GM19023 (cell line): ENCODE measurements at regions not wholly inside any gene's neighbourhood (a gene's known extent, or its start where the extent isn't known, plus 50 kb on each side); places are given as distances from the start of the nearest gene placed in this dataset.
"Not testable (repeated sequence)": the region's sequence is repeated elsewhere in the genome, so short reads cannot be mapped to it uniquely, and the experiment has no call there.

Source experiments
- ATAC-seq: cut with Tn5 transposase; IDR thresholded peaks from one replicate; pipeline ENCODE4 v1.9.1; 2021; ENCODE audit warnings: mild to moderate bottlenecking, moderate library complexity; ENCODE audit not compliant: unreplicated experiment

GRCh38 chr14:84282618-84283017 is 1247.3 kb upstream of the FLRT2 start:
- ATAC-seq: no peak

- no peak for ATAC-seq
These were observed 1241.2 kb upstream of the FLRT2 start for GRCh38 chr14:84288781-84289180.

- no peak for ATAC-seq
These were observed 1231.2 kb upstream of the FLRT2 start for GRCh38 chr14:84298663-84299195.

GRCh38 chr14:84303140-84303539 is 1226.8 kb upstream of the FLRT2 start:
- no peak for ATAC-seq

- no peak for ATAC-seq
These were observed 1217.4 kb upstream of the FLRT2 start for GRCh38 chr14:84312551-84312950.

- no peak for ATAC-seq
These were observed 1206.5 kb upstream of the FLRT2 start for GRCh38 chr14:84323450-84323849.

- ATAC-seq: no peak
These were observed 1206.0 kb upstream of the FLRT2 start for GRCh38 chr14:84323978-84324377.

GRCh38 chr14:84336433-84336832 is 1193.5 kb upstream of the FLRT2 start:
- ATAC-seq: no peak

GRCh38 chr14:84340938-84341337 is 1189.0 kb upstream of the FLRT2 start:
- no peak for ATAC-seq

- not testable (repeated sequence) for ATAC-seq
These were observed 1188.1 kb upstream of the FLRT2 start for GRCh38 chr14:84341867-84342266.

GRCh38 chr14:84343656-84344055 is 1186.3 kb upstream of the FLRT2 start:
- no peak for ATAC-seq

- no peak for ATAC-seq
These were observed 1178.3 kb upstream of the FLRT2 start for GRCh38 chr14:84351646-84352045.

GRCh38 chr14:84361476-84361875 is 1168.5 kb upstream of the FLRT2 start:
- no peak for ATAC-seq

- ATAC-seq: no peak
These were observed 1154.7 kb upstream of the FLRT2 start for GRCh38 chr14:84375235-84375634.

GRCh38 chr14:84390010-84390409 is 1139.9 kb upstream of the FLRT2 start:
- no peak for ATAC-seq

- ATAC-seq: no peak
These were observed 1132.3 kb upstream of the FLRT2 start for GRCh38 chr14:84397631-84398030.

- no peak for ATAC-seq
These were observed 1130.5 kb upstream of the FLRT2 start for GRCh38 chr14:84399296-84399910.

GRCh38 chr14:84401631-84402030 is 1128.3 kb upstream of the FLRT2 start:
- no peak for ATAC-seq

- no peak for ATAC-seq
These were observed 1126.4 kb upstream of the FLRT2 start for GRCh38 chr14:84403585-84403984.

- no peak for ATAC-seq
These were observed 1125.7 kb upstream of the FLRT2 start for GRCh38 chr14:84404246-84404645.

GRCh38 chr14:84409435-84409834 is 1120.5 kb upstream of the FLRT2 start:
- no peak for ATAC-seq

GRCh38 chr14:84410344-84410743 is 1119.6 kb upstream of the FLRT2 start:
- ATAC-seq: no peak

GRCh38 chr14:84420221-84420620 is 1109.7 kb upstream of the FLRT2 start:
- no peak for ATAC-seq
